T47D (cell line): ENCODE measurements at regions not wholly inside any gene's neighbourhood (a gene's known extent, or its start where the extent isn't known, plus 50 kb on each side); places are given as distances from the start of the nearest gene placed in this dataset.

Experiments used
- DNase-seq, 2 experiments: peaks; one replicate each; pipeline versions ENCODE4 v3.0.0 to v3.0.0-alpha.2; 2011 to 2012; ENCODE audit warnings: low read depth in 1 of 2, low spot score in 1 of 2
- JUND ChIP-seq: IDR thresholded peaks from 2 replicates; pipeline ENCODE4 v1.6.1; 2012; ENCODE audit warnings: low read depth
- in situ Hi-C: cut with HindIII; loops from 2 replicates; pipeline ENCODE4 v1.10.0; 2016; ENCODE audit warnings: low sequenced_read_pairs, low pct_unique_long_range_greater_than_20kb

DNA sequence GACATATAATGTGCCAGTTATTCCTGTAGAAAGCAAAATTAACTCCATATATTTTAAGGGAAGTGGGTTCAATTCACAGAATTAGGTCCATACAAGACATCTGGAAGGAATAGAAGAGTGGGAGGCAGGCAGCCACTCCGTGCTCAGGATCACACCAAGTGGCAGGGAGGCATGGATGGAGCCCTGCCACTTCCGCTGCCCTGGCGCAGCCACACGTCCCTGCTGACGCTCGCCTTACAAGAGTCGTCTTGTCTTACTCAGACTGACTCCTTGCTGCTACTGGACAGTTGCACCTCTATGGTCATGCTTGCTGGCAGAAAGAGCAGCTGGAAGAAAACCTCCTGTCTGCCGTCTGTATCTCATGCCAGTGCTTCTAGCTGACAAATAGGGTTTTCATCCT lies 579.9 kb upstream of the POM121L12 start:
- in situ Hi-C loops: no loop called here
- TF ChIP-seq JUND: no peak
- DNase-seq: no peak

DNA sequence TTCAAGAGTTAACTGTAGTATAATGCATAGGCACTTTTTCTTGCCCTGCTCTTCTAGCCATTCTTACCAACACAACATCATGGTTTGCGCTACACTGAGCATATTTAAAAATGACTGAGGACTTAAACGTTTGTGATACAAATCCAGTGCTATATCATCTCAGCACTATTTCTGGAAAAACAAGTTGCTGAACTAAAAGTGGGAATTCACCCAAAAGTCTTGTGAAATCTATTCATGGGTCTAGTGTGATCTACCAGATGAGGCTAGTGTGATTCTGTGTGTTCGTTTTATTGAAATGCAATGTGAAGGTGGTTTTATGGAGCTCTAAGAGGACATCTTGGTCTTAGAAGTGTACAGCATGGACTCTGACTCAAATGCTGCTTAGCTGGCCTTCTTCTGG lies 584.6 kb upstream of the POM121L12 start:
- TF ChIP-seq JUND: no peak
- in situ Hi-C loops: no loop called here
- no peak for DNase-seq

GRCh38 chr7:52447581-52448180 lies 587.8 kb upstream of the POM121L12 start:
- DNase-seq: no peak
- TF ChIP-seq JUND: no peak
- in situ Hi-C loops: no loop called here

DNA sequence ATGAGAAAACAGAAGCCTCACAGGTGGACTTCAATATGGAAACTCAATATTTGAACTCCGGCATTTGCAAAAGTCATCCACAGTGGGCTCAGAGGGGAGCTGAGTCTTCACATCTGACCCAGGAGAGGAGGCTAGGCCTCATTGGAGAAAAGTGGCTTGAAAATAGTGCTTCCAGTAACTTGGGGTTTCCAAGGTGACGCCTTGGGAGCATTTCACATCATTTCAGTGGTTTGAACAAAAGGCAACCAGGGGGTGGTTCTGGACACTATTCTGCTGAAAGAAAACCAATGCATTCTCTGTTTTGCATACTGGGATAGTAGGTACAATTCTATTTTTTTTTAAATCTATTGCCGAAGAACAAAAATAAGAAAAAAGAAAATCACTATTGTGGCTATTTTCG lies 599.2 kb upstream of the POM121L12 start:
- in situ Hi-C loops: no loop called here
- no peak for DNase-seq
- TF ChIP-seq JUND: no peak

DNA sequence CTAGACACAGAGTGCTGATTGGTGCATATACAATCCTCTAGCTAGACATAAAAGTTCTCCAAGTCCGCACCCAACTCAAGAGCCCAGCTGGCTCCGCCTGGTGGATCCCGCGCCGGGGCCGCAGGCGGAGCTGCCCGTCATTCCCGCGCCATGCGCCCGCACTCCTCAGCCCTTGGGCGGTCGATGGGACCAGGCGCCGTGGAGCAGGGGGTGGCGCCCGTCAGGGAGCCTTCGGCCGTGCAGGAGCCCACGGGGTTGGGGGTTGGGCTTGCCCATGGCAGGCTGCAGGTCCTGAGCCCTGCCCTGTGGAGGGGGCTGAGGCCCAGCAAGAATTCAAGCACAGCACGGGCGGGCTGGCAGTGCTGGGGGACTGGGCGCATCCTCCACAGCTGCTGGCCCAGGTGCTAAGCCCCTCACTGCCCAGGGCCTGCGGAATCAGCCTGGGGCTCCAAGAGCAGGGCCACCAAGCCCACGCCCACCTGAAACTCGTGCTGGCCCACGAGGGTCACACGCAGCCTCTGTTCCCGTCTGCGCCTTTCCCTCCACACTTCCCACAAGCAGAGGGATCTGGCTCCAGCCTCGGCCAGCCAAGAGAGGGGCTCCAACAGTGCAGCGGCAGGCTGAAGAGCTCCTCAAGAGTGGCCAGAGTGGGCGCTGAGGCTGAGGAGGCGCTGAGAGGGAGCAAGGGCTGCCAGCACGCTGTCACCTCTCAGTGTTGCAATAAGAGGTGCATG lies 604.2 kb upstream of the POM121L12 start:
- no peak for DNase-seq
- in situ Hi-C loops: no loop called here
- TF ChIP-seq JUND: no peak

- DNase-seq: no peak
- in situ Hi-C loops: no loop called here
- no peak for TF ChIP-seq JUND
These were observed 612.2 kb upstream of the POM121L12 start for GRCh38 chr7:52423251-52423650.

- DNase-seq: no peak
- in situ Hi-C loops: no loop called here
- no peak for TF ChIP-seq JUND
These were observed 622.4 kb upstream of the POM121L12 start for GRCh38 chr7:52413051-52413450.

DNA sequence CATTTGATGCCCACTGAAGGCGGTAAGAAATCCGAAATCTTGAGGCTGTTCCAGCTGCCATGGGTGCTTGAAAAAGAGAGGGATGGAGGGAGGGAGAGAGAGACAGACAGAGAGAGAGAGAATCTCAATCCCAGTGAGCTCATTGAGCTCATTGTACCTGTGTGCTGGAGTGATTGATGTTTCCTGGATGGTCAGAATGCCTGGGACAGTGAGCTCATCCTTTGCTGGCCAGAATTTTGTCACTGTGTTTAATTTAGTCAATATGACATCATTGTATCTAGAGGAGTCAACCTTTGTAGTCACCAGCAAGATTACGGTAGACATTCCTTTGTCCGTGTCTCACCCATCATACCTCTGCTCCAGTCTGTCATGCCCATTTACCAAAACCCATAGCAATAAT lies 625.4 kb upstream of the POM121L12 start:
- in situ Hi-C loops: no loop called here
- TF ChIP-seq JUND: no peak
- DNase-seq: no peak

- in situ Hi-C loops: no loop called here
- DNase-seq: no peak
- TF ChIP-seq JUND: no peak
These were observed 628.6 kb upstream of the POM121L12 start for GRCh38 chr7:52406808-52407207.

DNA sequence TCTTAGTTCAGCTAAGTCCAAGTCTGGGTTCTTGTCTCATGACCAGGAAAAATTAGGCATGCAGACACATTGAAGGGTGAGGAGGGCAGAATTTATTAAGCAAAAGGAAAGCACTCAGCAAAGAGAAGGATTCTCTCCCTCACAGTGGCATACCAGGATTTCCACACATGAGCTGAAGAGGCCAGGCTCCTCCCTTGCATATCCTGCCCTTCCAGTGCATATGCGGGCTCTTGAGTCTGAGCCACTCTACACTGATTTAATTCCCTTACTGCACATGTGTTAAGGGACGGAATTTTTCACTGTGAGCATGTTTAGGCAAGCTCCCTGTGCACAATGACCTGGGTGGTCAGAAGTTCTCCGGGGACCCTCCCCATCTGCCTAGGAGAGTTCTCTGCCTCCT lies 652.7 kb upstream of the POM121L12 start:
- in situ Hi-C loops: no loop called here
- TF ChIP-seq JUND: no peak
- no peak for DNase-seq

DNA sequence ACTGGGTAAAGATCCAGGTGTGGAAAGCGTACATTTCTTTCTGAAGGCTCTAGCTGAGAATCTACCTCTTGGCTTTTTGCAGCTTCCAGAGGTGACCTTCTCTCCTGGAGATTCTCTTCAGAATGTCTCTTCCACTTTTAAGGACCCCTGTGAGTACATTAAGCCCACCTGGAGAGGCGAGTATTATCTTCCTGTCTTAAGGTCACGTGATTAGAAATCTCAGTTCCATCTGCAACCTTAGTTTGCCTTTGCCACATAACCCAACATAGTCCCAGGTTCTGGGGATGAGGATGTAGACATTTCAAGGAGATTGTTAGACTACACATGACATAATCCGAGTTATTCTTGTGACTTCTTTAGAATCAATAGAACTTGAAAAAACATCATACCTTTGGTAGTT lies 665.5 kb upstream of the POM121L12 start:
- in situ Hi-C loops: no loop called here
- DNase-seq: no peak
- no peak for TF ChIP-seq JUND

- in situ Hi-C loops: no loop called here
- no peak for TF ChIP-seq JUND
- DNase-seq: no peak
These were observed 670.1 kb upstream of the POM121L12 start for GRCh38 chr7:52365349-52365748.

- no peak for DNase-seq
- in situ Hi-C loops: no loop called here
- TF ChIP-seq JUND: no peak
These were observed 672.9 kb upstream of the POM121L12 start for GRCh38 chr7:52362521-52362920.

DNA sequence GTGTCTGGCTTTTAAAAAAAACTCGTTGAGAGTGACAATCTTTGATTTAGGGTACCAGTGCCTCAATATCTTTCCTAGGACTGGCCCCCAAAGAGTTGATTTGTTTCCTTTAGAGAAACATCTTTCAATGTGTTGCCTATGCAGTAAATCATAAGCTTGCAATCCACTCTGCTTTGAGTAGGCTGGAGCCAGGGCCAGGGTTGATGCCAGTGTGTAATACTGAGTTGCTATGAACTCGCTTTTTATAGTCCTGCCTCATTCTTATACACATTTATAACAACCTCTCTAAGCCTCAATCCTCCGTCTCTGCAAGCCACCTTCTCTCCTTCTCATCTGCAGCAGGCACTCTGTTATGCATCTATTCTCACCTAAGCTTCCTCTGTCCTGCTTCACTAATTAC lies 674.9 kb upstream of the POM121L12 start:
- in situ Hi-C loops: no loop called here
- TF ChIP-seq JUND: no peak
- DNase-seq: no peak
